ENCODE measurements at regions not wholly inside any gene's neighbourhood (a gene's known extent, or its start where the extent isn't known, plus 50 kb on each side); places are given as distances from the start of the nearest gene placed in this dataset.

DNA sequence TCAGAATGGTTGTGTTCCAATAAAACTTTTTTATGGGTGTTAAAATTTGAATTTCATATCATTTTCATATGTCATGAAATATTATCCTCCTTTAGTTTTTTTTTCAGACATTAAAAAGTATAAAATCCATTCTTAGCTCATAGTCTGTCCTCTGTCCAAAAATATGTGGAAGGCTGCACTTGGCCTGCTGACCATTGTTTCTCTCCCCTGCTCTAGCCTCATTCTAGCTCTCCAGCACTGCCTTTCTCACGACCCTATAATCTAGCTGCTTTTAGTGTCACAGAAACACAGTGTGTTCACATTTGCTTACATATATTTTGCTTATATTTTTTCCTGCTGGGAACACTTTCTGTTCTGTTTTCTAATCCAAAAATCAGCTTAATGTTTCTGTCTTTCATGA is 165.0 kb upstream of the ANK2 start:
- Histone ChIP-seq H3K4me1 (no peaks in the 10 kb centered on the region), H3K27ac (no peak overlapping the region), H3K27me3 (no peaks in the 10 kb centered on the region), H3K4me3 (no peak overlapping the region), H3K36me3 (no peaks in the 10 kb centered on the region), H3K9me3 (no peaks in the 10 kb centered on the region)
- no peak for DNase-seq
- ATAC-seq, result no peak
- TF ChIP-seq, protein P1, sequence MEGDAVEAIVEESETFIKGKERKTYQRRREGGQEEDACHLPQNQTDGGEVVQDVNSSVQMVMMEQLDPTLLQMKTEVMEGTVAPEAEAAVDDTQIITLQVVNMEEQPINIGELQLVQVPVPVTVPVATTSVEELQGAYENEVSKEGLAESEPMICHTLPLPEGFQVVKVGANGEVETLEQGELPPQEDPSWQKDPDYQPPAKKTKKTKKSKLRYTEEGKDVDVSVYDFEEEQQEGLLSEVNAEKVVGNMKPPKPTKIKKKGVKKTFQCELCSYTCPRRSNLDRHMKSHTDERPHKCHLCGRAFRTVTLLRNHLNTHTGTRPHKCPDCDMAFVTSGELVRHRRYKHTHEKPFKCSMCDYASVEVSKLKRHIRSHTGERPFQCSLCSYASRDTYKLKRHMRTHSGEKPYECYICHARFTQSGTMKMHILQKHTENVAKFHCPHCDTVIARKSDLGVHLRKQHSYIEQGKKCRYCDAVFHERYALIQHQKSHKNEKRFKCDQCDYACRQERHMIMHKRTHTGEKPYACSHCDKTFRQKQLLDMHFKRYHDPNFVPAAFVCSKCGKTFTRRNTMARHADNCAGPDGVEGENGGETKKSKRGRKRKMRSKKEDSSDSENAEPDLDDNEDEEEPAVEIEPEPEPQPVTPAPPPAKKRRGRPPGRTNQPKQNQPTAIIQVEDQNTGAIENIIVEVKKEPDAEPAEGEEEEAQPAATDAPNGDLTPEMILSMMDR (IDR thresholded peaks at IDR 0.05), result no peak
- intact Hi-C loops (cut with DNase I), result no loop called here

GRCh38 chr4:112885897-112886296 is 163.6 kb upstream of the ANK2 start:
- no peak for DNase-seq
- intact Hi-C loops (cut with DNase I), result no loop called here
- H3K36me3 ChIP-seq, result no peaks in the 10 kb centered on the region
- TF ChIP-seq, protein P1 (IDR thresholded peaks at IDR 0.05), result no peak
- H3K9me3 ChIP-seq, result no peaks in the 10 kb centered on the region
- H3K27me3 ChIP-seq, result no peaks in the 10 kb centered on the region
- no peaks in the 10 kb centered on the region for H3K4me1 ChIP-seq
- ATAC-seq, result no peak
- H3K4me3 ChIP-seq, result no peak overlapping the region
- no peak overlapping the region for H3K27ac ChIP-seq

- Histone ChIP-seq H3K4me3 (no peak overlapping the region), H3K9me3 (no peaks in the 10 kb centered on the region), H3K27ac (no peak overlapping the region), H3K27me3 (peaks cover 0 to 3% of the 10 kb centered on the region in 2 donors), H3K4me1 (no peaks in the 10 kb centered on the region), H3K36me3 (no peaks in the 10 kb centered on the region)
- DNase-seq, result no peak
- intact Hi-C loops (cut with DNase I), result no loop called here
- TF ChIP-seq, protein P1 (IDR thresholded peaks at IDR 0.05), result no peak
- no peak for ATAC-seq
Observed at GRCh38 chr4:112888622-112889021, 160.8 kb upstream of the ANK2 start.

- H3K4me3 ChIP-seq, result no peak overlapping the region
- no peak overlapping the region for H3K27ac ChIP-seq
- no peak for ATAC-seq
Observed at GRCh38 chr4:112889199-112889598, 160.3 kb upstream of the ANK2 start.

GRCh38 chr4:112889619-112890527 is 159.6 kb upstream of the ANK2 start:
- DNase-seq (peak in 2 of 4 donors; percentile 37 to 59), ATAC-seq (no peak)
- intact Hi-C loops (cut with DNase I), result no loop called here
- Histone ChIP-seq H3K4me3 (no peak overlapping the region), H3K9me3 (no peaks in the 10 kb centered on the region), H3K4me1 (no peaks in the 10 kb centered on the region), H3K27ac (peak overlapping the region in 1 of 2 donors; percentile 5), H3K27me3 (peaks cover 0 to 4% of the 10 kb centered on the region in 2 donors), H3K36me3 (no peaks in the 10 kb centered on the region)
- TF ChIP-seq, protein P1 (IDR thresholded peaks at IDR 0.05), result no peak

More at GRCh38 chr4:112889199-112889598, 160.3 kb upstream of the ANK2 start:
- Histone ChIP-seq H3K9me3 (no peaks in the 10 kb centered on the region), H3K36me3 (no peaks in the 10 kb centered on the region), H3K4me1 (no peaks in the 10 kb centered on the region), H3K27me3 (peaks cover 0 to 4% of the 10 kb centered on the region in 2 donors)
- intact Hi-C loops (cut with DNase I), result no loop called here
- TF ChIP-seq, protein P1 (IDR thresholded peaks at IDR 0.05), result no peak
- no peak for DNase-seq
